PFSK-1 (cell line): ENCODE measurements at regions not wholly inside any gene's neighbourhood (a gene's known extent, or its start where the extent isn't known, plus 50 kb on each side); places are given as distances from the start of the nearest gene placed in this dataset.

Source experiments
- POLR2AphosphoS5 ChIP-seq: IDR thresholded peaks from 2 replicates; pipeline ENCODE4 v1.6.1; 2012; ENCODE audit warnings: low read depth, mild to moderate bottlenecking, control low read depth, low read length, moderate library complexity
- REST ChIP-seq, 2 experiments: IDR thresholded peaks; 2 replicates each; pipeline versions ENCODE4 v1.6.1 to v1.8.0; 2011 to 2012; ENCODE audit warnings: low read depth in 2 of 2, low read length in 2 of 2, control low read depth in 1 of 2, inconsistent platforms in 1 of 2, mild to moderate bottlenecking in 1 of 2, moderate library complexity in 1 of 2; ENCODE audit not compliant: insufficient read depth in 1 of 2

DNA sequence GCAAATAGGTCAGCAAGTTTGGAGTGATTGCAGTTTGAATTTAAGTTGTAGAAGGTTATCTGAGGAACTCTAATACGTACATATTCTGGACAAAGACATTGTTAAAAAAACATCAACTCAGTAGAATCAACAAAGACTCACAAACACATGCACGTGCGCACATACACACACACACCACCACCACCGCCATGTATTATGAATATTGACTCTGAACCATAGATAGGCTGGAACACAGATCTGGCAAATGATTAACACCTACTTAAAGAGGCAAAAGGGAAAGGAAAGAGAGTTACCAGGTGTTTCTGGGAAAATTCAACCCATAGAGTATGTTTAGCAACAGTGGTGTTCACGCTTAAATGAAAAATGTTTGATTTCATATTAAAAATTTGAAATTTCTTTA is 334.2 kb upstream of the ALCAM start:
- no peak for TF ChIP-seq REST (IDR thresholded peaks at IDR 0.05; ENCODE audit: insufficient read depth in 1 of 2, low read depth in 2 of 2, low read length in 2 of 2)
- TF ChIP-seq POLR2AphosphoS5, result no peak
